HEK293T (cell line): ENCODE measurements at regions not wholly inside any gene's neighbourhood (a gene's known extent, or its start where the extent isn't known, plus 50 kb on each side); places are given as distances from the start of the nearest gene placed in this dataset.

Experiments
- ELF4 ChIP-seq: fragments of 450-650 bp; IDR thresholded peaks from 2 replicates; pipeline ENCODE4 v1.6.1; 2017; ENCODE audit warnings: antibody characterized with exemption
- FOXK2 ChIP-seq: fragments of 450-650 bp; IDR thresholded peaks from 2 replicates; pipeline ENCODE4 v1.6.1; 2016; ENCODE audit warnings: mild to moderate bottlenecking
- FOXM1 ChIP-seq: fragments of 450-650 bp; IDR thresholded peaks from 2 replicates; pipeline ENCODE4 v1.6.1; 2017; ENCODE audit warnings: mild to moderate bottlenecking, borderline replicate concordance
- HDGF ChIP-seq: fragments of 450-650 bp; IDR thresholded peaks from 2 replicates; pipeline ENCODE4 v1.6.1; 2017; ENCODE audit warnings: antibody characterized with exemption, borderline replicate concordance
- L3MBTL2 ChIP-seq: fragments of 450-650 bp; conservative IDR thresholded peaks from 2 replicates; pipeline ENCODE4 v1.6.1; 2016; ENCODE audit warnings: mild to moderate bottlenecking
- LEF1 ChIP-seq: fragments of 450-650 bp; IDR thresholded peaks from 2 replicates; pipeline ENCODE4 v1.6.1; 2017; ENCODE audit warnings: mild to moderate bottlenecking, borderline replicate concordance
- NFRKB ChIP-seq: fragments of 450-650 bp; IDR thresholded peaks from 2 replicates; pipeline ENCODE4 v1.6.1; 2016; ENCODE audit warnings: mild to moderate bottlenecking, moderate library complexity
- SP1 ChIP-seq: fragments of 450-650 bp; IDR thresholded peaks from 2 replicates; pipeline ENCODE4 v1.6.1; 2017
- SUZ12 ChIP-seq: fragments of 450-650 bp; IDR thresholded peaks from 2 replicates; pipeline ENCODE4 v1.6.1; 2016; ENCODE audit warnings: mild to moderate bottlenecking
- TARDBP ChIP-seq: fragments of 450-650 bp; IDR thresholded peaks from 2 replicates; pipeline ENCODE4 v1.6.1; 2016

GRCh38 chr5:114883675-114884074, 286.0 kb downstream of the TRIM36 start:
- no peak for TF ChIP-seq FOXK2
- TF ChIP-seq SP1: no peak
- no peak for TF ChIP-seq LEF1
- no peak for TF ChIP-seq ELF4
- no peak for TF ChIP-seq SUZ12
- TF ChIP-seq L3MBTL2: no peak
- no peak for TF ChIP-seq HDGF
- TF ChIP-seq TARDBP: no peak
- TF ChIP-seq FOXM1: no peak
- TF ChIP-seq NFRKB: no peak
